ENCODE measurements at regions not wholly inside any gene's neighbourhood (a gene's known extent, or its start where the extent isn't known, plus 50 kb on each side); places are given as distances from the start of the nearest gene placed in this dataset.

GRCh38 chr13:107130566-107130965 is 562.6 kb upstream of the ARGLU1 start:
- TF ChIP-seq MAX (IDR thresholded peaks at IDR 0.05; ENCODE audit: insufficient read depth, insufficient read length), result no peak
- no peak for TF ChIP-seq EZH2 (IDR thresholded peaks at IDR 0.05; ENCODE audit: borderline replicate concordance, low read depth, low read length, severe bottlenecking)
- TF ChIP-seq POLR2A (IDR thresholded peaks at IDR 0.05; ENCODE audit: low read depth, low read length), result no peak
- TF ChIP-seq CTCF (IDR thresholded peaks at IDR 0.05; ENCODE audit: extremely low read depth in 1 of 2, insufficient read depth in 1 of 2, low read depth in 1 of 2, low read length in 2 of 2), result no peak
